IMR-90 (cell line): ENCODE measurements at regions not wholly inside any gene's neighbourhood (a gene's known extent, or its start where the extent isn't known, plus 50 kb on each side); places are given as distances from the start of the nearest gene placed in this dataset.

Experiments used
- ATAC-seq: fragments of 200-7000 bp; cut with Tn5 transposase; 2 replicates; pipeline ENCODE4 v1.9.1; 2020; ENCODE audit warnings: low read depth, mild to moderate bottlenecking, moderate library complexity
- BruUV-seq: library from RNA; stranded (reverse); fragments of 400-500 nt; replicated peaks from 2 replicates; lab custom pipeline; 2021; lab: Mats Ljungman, UMichigan
- CTCF ChIA-PET: fragments of 300-600 bp; formaldehyde crosslinking; extraction: SDS; loops from one replicate; lab custom pipeline; 2021; ENCODE audit warnings: antibody characterized with exemption; lab: Yijun Ruan, JAX
- POLR2A ChIA-PET: fragments of 300-600 bp; sonication (Branson Sonifier 250); formaldehyde crosslinking; loops from one replicate; lab custom pipeline; 2022; ENCODE audit warnings: antibody characterized with exemption; ENCODE audit not compliant: unreplicated experiment; lab: Charles Lee
- DNase-seq: peaks from one replicate; pipeline ENCODE4 v3.0.0; 2013
- H2AFZ ChIP-seq: replicated peaks from 2 replicates; pipeline ENCODE3; 2013; ENCODE audit warnings: low read length, mild to moderate bottlenecking; ENCODE audit not compliant: poor library complexity
- H2AK5ac ChIP-seq: 2 replicates; pipeline ENCODE4 v1.6.1; 2013; ENCODE audit warnings: low read depth, low read length, inconsistent platforms
- H2AK9ac ChIP-seq: replicated peaks from 2 replicates; pipeline ENCODE3; 2013; ENCODE audit warnings: mild to moderate bottlenecking, low read depth, low read length, moderate library complexity; ENCODE audit not compliant: poor library complexity
- H2BK120ac ChIP-seq: 2 replicates; pipeline ENCODE4 v1.6.1; 2013; ENCODE audit warnings: low read depth, low read length, inconsistent platforms
- H2BK15ac ChIP-seq: 3 replicates; pipeline ENCODE4 v1.6.1; 2013; ENCODE audit warnings: low read depth, low read length, inconsistent platforms
- H2BK20ac ChIP-seq: 2 replicates; pipeline ENCODE4 v1.6.1; 2013; ENCODE audit warnings: low read depth, mild to moderate bottlenecking, inconsistent platforms, low read length, moderate library complexity
- H2BK5ac ChIP-seq: 2 replicates; pipeline ENCODE4 v1.6.1; 2013; ENCODE audit warnings: mild to moderate bottlenecking, low read depth, low read length, inconsistent platforms; ENCODE audit not compliant: poor library complexity, severe bottlenecking
- H3K14ac ChIP-seq: replicated peaks from 2 replicates; pipeline ENCODE4 v1.6.1; 2013; ENCODE audit warnings: low read depth, low read length, inconsistent platforms
- H3K18ac ChIP-seq: 2 replicates; pipeline ENCODE4 v1.6.1; 2013; ENCODE audit warnings: low read depth, low read length, control low read depth
- H3K23ac ChIP-seq: 2 replicates; pipeline ENCODE4 v1.6.1; 2013; ENCODE audit warnings: low read depth, low read length, inconsistent platforms
- H3K27ac ChIP-seq: 2 replicates; pipeline ENCODE4 v1.5.1; 2013; ENCODE audit warnings: mild to moderate bottlenecking, control low read depth, low read length; ENCODE audit not compliant: insufficient read depth
- H3K27me3 ChIP-seq: 2 replicates; pipeline ENCODE4 v1.6.1; 2013; ENCODE audit warnings: low read length; ENCODE audit not compliant: control insufficient read depth, insufficient read depth
- H3K36me3 ChIP-seq: 2 replicates; pipeline ENCODE4 v1.6.1; 2013; ENCODE audit warnings: low read length, mixed read lengths; ENCODE audit not compliant: control insufficient read depth, insufficient read depth
- H3K4ac ChIP-seq: 2 replicates; pipeline ENCODE4 v1.6.1; 2013; ENCODE audit warnings: low read depth, low read length, inconsistent platforms
- H3K4me1 ChIP-seq: 2 replicates; pipeline ENCODE4 v1.6.1; 2013; ENCODE audit warnings: low read length, mixed read lengths; ENCODE audit not compliant: control insufficient read depth, insufficient read depth
- H3K4me2 ChIP-seq: 2 replicates; pipeline ENCODE4 v1.6.1; 2013; ENCODE audit warnings: low read depth, mild to moderate bottlenecking, control low read depth, low read length, moderate library complexity
- H3K4me3 ChIP-seq: 2 replicates; pipeline ENCODE4 v1.5.1; 2013; ENCODE audit warnings: low read depth, mild to moderate bottlenecking, control low read depth, low read length, moderate library complexity; ENCODE audit not compliant: insufficient read depth
- H3K56ac ChIP-seq: 2 replicates; pipeline ENCODE4 v1.6.1; 2013; ENCODE audit warnings: low read length, inconsistent platforms; ENCODE audit not compliant: insufficient read depth; ENCODE audit errors: extremely low read depth
- H3K79me1 ChIP-seq, 2 experiments: 2 replicates each; pipeline ENCODE4 v1.6.1; 2013; ENCODE audit warnings: low read length in 2 of 2, inconsistent platforms in 1 of 2, low read depth in 1 of 2
- H3K9ac ChIP-seq: 2 replicates; pipeline ENCODE4 v1.6.1; 2013; ENCODE audit warnings: low read depth, low read length, control low read depth
- H3K9me1 ChIP-seq: 2 replicates; pipeline ENCODE4 v1.6.1; 2013; ENCODE audit warnings: low read length, inconsistent platforms; ENCODE audit not compliant: insufficient read depth
- H3K9me3 ChIP-seq: 2 replicates; pipeline ENCODE4 v1.6.1; 2013; ENCODE audit warnings: low read length; ENCODE audit not compliant: control insufficient read depth, insufficient read depth
- H4K20me1 ChIP-seq: 2 replicates; pipeline ENCODE4 v1.6.1; 2013; ENCODE audit warnings: low read length, inconsistent platforms; ENCODE audit not compliant: insufficient read depth
- H4K5ac ChIP-seq: 2 replicates; pipeline ENCODE4 v1.6.1; 2013; ENCODE audit warnings: mild to moderate bottlenecking, low read depth, low read length, control low read depth
- H4K8ac ChIP-seq, 2 experiments: 2 replicates each; pipeline ENCODE4 v1.6.1; 2013; ENCODE audit warnings: low read depth in 2 of 2, low read length in 2 of 2, control low read depth in 1 of 2, inconsistent platforms in 1 of 2
- H4K91ac ChIP-seq: 2 replicates; pipeline ENCODE4 v1.6.1; 2013; ENCODE audit warnings: low read depth, low read length, inconsistent platforms; ENCODE audit not compliant: insufficient read depth
- FOS ChIP-seq: fragments of 150-350 bp; IDR thresholded peaks from 2 replicates; pipeline ENCODE4 v1.6.1; 2016; ENCODE audit warnings: low read depth, low read length
- whole genome bisulfite sequencing, 2 experiments: methylation state at CpG; one replicate each; pipeline versions ENCODE4 v1.1.5 to v1.1.7; 2013; ENCODE audit warnings: missing lambda C conversion rate in 2 of 2; ENCODE audit not compliant: insufficient read length in 1 of 2; ENCODE audit errors: extremely low coverage in 2 of 2; 5-methylcytosine and 5-hydroxymethylcytosine counted together
- dilution Hi-C: fragments of 300-500 bp; cut with HindIII; formaldehyde crosslinking; loops from one replicate; pipeline ENCODE4 v1.14.3; 2018; ENCODE audit warnings: low sequenced_read_pairs; ENCODE audit not compliant: unreplicated experiment
- in situ Hi-C: fragments of 300-500 bp; cut with MboI; formaldehyde crosslinking; loops from 3 replicates; pipeline ENCODE4 v1.14.3; 2019; ENCODE audit warnings: low sequenced_read_pairs, inconsistent platforms, mixed read lengths
- intact Hi-C: fragments of 100-400 bp; cut with micrococcal nuclease; formaldehyde crosslinking; loops from 2 replicates; pipeline ENCODE4 v1.10.0; 2022
- TF ChIP-seq, protein P1 (sequence below): fragments of 150-350 bp; IDR thresholded peaks from 2 replicates; pipeline ENCODE4 v1.6.1; 2017; ENCODE audit warnings: mild to moderate bottlenecking, antibody characterized with exemption, low read length, low read depth

DNA sequence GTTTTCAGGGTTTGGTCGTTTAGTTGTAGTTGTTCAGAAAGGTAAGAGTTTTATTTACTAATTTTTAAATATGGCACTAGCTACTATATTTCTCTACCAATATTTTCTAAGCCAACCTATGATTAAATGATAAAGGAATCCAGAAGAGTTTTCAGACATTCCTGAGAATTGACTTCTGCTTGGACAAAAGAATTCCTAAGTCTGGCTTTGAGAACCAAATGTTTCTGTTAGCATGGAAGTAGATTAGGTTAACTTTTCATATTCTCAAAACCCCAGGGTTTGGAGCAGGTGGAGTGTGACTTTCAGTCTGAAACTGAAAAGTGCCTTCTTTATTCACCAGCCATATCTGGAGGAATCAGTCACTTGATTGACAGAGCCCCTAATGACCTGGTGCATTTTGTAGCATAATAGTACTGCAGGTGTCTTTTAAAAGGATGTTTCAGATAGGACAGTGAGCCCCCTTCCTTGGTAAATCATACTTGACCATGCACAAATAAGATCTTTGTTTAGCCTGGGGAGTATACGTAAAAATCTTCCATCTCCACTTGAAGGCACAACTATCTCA is 457.0 kb upstream of the ZNF462 start:
- Histone ChIP-seq H2BK20ac (no peak overlapping the region), H3K9me1 (no peaks in the 10 kb centered on the region), H3K79me1 (no peaks in the 10 kb centered on the region), H2AFZ (no peak overlapping the region), H3K9ac (no peak overlapping the region), H3K4me3 (no peak overlapping the region), H3K14ac (no peak overlapping the region), H4K8ac (no peak overlapping the region), H2BK5ac (no peak overlapping the region), H3K4me1 (no peaks in the 10 kb centered on the region), H3K9me3 (0 out of 2 replicates have a peak, but pooled peaks cover 1% of the 10 kb centered on the region), H3K4ac (no peak overlapping the region), H3K18ac (no peak overlapping the region), H3K36me3 (no peaks in the 10 kb centered on the region), H2AK9ac (no peak overlapping the region), H3K23ac (no peak overlapping the region), H4K5ac (no peak overlapping the region), H2AK5ac (no peak overlapping the region), H4K91ac (no peak overlapping the region), H3K27ac (no peak overlapping the region), H3K4me2 (no peak overlapping the region), H3K56ac (no peak overlapping the region), H4K20me1 (no peaks in the 10 kb centered on the region), H2BK15ac (no peak overlapping the region), H2BK120ac (no peak overlapping the region), H3K27me3 (no peaks in the 10 kb centered on the region)
- DNase-seq (no peak), ATAC-seq (no peak)
- CTCF ChIA-PET = no interaction called here
- POLR2A ChIA-PET = no interaction called here
- TF ChIP-seq, protein P1, sequence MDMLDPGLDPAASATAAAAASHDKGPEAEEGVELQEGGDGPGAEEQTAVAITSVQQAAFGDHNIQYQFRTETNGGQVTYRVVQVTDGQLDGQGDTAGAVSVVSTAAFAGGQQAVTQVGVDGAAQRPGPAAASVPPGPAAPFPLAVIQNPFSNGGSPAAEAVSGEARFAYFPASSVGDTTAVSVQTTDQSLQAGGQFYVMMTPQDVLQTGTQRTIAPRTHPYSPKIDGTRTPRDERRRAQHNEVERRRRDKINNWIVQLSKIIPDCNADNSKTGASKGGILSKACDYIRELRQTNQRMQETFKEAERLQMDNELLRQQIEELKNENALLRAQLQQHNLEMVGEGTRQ = no peak
- no peak for TF ChIP-seq FOS
- intact Hi-C loops = no loop called here
- dilution Hi-C loops = no loop called here
- no CpG with 5 or more reads among the region's 2 CpGs for WGBS, 2 experiments
- no TSS peak for BruUV-seq
- in situ Hi-C loops = no loop called here
